GM18951 (cell line): ENCODE measurements at regions not wholly inside any gene's neighbourhood (a gene's known extent, or its start where the extent isn't known, plus 50 kb on each side); places are given as distances from the start of the nearest gene placed in this dataset.

Experiments used
- POLR2A ChIP-seq: IDR thresholded peaks from 4 replicates; pipeline ENCODE4 v1.6.1; 2011; ENCODE audit warnings: mild to moderate bottlenecking; ENCODE audit not compliant: insufficient read length, insufficient read depth; ENCODE audit errors: extremely low read depth
- in situ Hi-C: fragments of 300-500 bp; cut with MboI; formaldehyde crosslinking; loops from one replicate; pipeline ENCODE4 v1.12.0; 2022; ENCODE audit warnings: low sequenced_read_pairs, mixed read lengths, inconsistent platforms; ENCODE audit not compliant: unreplicated experiment

- in situ Hi-C loops, result no loop called here
- no peak for TF ChIP-seq POLR2A
These were observed 270.8 kb downstream of the OPA1 start for GRCh38 chr3:193863657-193864357.

DNA sequence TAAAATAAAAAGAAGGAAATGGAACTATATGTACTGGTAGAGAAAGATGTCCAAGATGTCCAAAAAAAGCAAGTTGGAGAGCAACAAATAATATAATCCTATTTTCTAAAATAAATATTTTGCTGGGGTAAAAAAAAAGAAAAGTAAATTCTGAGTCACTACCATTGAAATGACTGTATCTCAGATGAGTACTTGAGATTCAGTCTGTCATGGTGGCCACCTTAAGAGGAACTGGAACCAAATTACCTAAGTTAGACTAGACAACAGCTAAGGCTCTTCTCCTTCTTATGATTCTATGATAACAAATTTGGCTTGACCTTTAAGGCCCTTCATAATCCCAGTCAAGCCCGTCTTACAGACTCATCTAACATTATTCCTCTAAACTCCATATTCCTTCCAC is 270.6 kb upstream of the HES1 start:
- in situ Hi-C loops, result no loop called here
- TF ChIP-seq POLR2A, result no peak

- in situ Hi-C loops, result no loop called here
- TF ChIP-seq POLR2A, result no peak
These were observed 270.0 kb upstream of the HES1 start for GRCh38 chr3:193865896-193866480.

GRCh38 chr3:193868590-193868989 is 267.4 kb upstream of the HES1 start:
- no peak for TF ChIP-seq POLR2A
- in situ Hi-C loops, result no loop called here

DNA sequence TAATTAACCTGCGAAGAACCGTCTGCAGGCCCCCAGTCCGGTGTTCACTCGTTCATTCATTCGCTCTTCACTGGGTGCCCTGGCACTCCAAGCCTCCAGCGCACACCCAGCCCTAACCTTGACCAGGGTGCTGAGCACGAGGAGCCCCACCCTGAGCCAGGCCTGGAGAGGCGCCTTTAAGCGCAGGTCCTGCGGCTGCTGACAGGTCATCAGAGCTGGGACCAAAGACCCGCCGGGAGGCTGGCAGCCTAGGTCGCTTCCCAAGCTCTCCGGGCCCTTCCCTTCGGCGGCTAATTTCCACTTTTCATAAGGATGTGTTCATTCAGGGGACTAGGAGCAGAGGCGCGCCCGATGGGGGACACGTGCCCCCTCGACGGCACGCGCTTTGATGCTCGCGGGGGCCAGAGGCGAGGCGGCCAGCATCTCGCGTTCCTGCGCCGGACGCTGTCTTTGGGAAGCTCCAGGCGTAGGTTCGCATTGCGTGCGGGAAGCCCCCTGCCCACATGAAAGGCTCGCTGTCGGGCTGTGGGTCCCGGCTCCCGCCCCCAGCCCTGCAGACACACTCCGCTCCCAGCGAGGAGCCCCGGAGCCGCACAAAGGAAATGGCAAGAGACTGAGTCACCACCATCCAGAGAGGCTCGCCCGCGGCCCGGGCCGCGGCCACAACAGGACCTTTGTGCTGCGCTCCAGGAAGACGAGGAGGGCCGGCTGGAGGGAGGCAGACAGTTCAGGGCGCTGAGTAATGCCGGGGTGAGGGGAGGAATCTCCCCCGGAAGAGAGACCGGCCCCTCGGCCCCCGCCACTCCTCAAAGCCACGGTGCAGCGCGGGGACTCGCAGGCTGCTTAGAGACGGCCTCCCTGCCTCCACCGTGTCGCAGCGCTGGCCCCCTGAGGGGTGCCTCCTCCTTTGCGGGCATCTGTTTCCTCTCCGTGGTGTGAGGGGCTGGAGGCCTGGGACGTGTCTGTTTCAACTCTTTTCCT is 266.4 kb upstream of the HES1 start:
- in situ Hi-C loops, result no loop called here
- no peak for TF ChIP-seq POLR2A

DNA sequence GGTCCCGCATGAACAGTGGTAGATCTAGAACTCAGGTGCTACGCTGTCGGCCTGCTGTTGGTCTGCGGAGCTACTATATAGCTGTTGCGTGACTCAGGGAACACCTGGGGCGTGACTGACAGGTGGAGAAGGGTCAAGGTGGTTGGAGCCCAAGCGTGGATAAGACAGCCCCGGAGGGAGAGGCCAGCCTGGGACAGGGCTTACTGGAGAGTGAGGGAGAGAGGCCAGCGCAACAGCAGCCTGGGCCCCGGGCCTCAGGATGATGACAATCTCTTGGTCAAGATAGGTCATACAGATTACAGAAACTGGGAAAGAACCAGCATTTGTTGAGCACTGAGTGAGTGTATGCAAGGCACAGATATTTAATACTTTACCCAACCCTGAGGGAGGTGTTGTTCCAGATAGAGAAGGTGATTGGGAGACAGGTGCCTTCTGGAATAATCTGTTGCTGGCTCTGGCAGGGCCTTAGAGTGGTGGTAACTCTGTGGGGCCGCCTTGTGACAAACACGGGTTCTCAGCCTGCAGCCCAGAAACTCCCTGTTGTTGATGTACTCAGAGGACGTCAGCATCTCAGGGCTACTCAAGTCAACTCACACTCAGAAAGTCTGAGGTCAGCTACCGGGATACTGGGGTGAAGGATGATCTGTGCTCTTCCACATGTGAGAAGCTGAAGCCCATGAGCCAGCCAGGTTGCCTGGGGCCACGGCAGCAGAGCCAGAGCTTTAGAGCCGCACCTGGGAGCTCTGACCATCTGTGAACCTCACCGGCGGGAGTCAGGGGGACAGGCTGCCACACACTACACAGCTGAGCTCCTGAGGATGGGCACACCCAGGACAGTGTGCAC is 265.4 kb upstream of the HES1 start:
- no peak for TF ChIP-seq POLR2A
- in situ Hi-C loops, result no loop called here

GRCh38 chr3:193871220-193871485 is 264.8 kb upstream of the HES1 start:
- in situ Hi-C loops, result no loop called here
- no peak for TF ChIP-seq POLR2A

- TF ChIP-seq POLR2A, result no peak
- in situ Hi-C loops, result no loop called here
These were observed 263.6 kb upstream of the HES1 start for GRCh38 chr3:193872265-193872753.

- in situ Hi-C loops, result no loop called here
- no peak for TF ChIP-seq POLR2A
These were observed 262.3 kb upstream of the HES1 start for GRCh38 chr3:193873426-193874201.

- TF ChIP-seq POLR2A, result no peak
- in situ Hi-C loops, result no loop called here
These were observed 261.4 kb upstream of the HES1 start for GRCh38 chr3:193874512-193874911.

GRCh38 chr3:193874997-193875593 is 260.9 kb upstream of the HES1 start:
- no peak for TF ChIP-seq POLR2A
- in situ Hi-C loops, result no loop called here

DNA sequence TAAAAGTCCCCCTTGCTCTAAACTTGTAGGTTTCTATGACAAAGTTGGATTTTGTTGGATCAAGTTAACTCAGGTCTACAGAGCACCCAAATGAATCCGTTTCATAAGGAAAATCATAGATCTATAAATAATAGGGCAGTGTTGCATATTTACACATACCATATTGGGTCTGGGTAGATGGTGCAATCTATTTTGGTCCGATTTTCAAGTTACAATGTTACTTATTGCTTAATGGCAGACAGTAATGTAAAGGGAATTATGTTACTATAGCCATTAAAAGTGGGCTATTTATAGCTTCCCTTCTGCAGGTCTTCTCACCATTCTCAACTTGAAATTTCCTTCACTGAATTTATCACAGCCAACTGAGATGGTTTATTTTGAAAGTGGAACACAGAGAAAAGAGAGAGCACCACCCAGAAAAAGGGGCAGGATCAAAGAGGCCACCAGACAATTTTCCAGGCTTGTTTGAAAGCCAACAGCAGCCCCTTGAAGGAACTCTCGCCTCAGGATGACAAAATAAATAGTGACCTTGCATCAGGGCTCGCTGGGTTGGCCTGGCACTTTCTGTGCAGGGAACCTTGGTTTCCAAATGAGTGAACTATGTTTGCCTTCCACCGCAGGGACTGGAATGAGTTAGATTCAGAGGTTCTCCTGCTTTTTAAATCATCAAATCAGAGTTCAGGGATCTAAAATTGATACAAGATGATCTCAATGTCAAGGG is 260.2 kb upstream of the HES1 start:
- in situ Hi-C loops, result no loop called here
- no peak for TF ChIP-seq POLR2A
